ENCODE measurements at regions not wholly inside any gene's neighbourhood (a gene's known extent, or its start where the extent isn't known, plus 50 kb on each side); places are given as distances from the start of the nearest gene placed in this dataset.

DNA sequence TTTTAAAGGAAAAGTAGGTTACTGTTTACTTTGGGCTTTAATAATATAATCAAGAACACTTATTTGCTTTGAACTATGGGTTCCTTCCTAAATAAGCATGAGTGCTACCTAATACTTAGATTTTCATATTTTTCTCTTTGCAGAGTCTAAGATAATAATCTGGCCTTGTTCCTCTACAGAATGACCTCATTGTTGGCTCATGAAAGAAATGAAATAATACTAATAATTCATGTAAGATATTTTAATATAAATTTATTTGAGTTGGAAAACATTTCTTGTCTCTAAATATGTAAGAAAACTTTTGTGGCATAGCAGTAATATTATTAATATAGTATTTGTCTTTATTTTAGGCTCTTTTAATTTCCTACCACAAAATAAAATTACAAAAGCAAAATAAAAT is 601.3 kb downstream of the IQCM start:
- TF ChIP-seq CTCF (conservative IDR thresholded peaks at IDR 0.05 in 1 of 2, IDR thresholded peaks at IDR 0.05 in 1 of 2; ENCODE audit: low read depth in 1 of 2, low read length in 2 of 2), result no peak
- no peak for TF ChIP-seq EZH2 (IDR thresholded peaks at IDR 0.05; ENCODE audit: low read length, missing control alignments)
- no peak overlapping the region for H2AFZ ChIP-seq (ENCODE audit: low read length)
- no peaks in the 10 kb centered on the region for H3K79me2 ChIP-seq (ENCODE audit: control insufficient read depth, insufficient read depth, low read length)
- no peaks in the 10 kb centered on the region for H3K9me3 ChIP-seq (ENCODE audit: control insufficient read depth, insufficient read depth, low read depth, low read length)
- no peak overlapping the region for H3K9ac ChIP-seq (ENCODE audit: insufficient read depth, low read length)
- no peak overlapping the region for H3K27ac ChIP-seq (ENCODE audit: insufficient read depth, low read length)
- no peaks in the 10 kb centered on the region for H3K27me3 ChIP-seq (ENCODE audit: control insufficient read depth, insufficient read depth, low read length)
- no peak overlapping the region for H3K4me2 ChIP-seq (ENCODE audit: extremely low read depth, insufficient read depth, low read length)
- no peak overlapping the region for H3K4me3 ChIP-seq (replicated peaks in 1 of 4; ENCODE audit: control extremely low read depth in 1 of 4, insufficient read depth in 1 of 4, low read depth in 3 of 4, low read length in 4 of 4)
- DNase-seq (ENCODE audit: low read depth in 2 of 2), result no peak
- no peaks in the 10 kb centered on the region for H3K36me3 ChIP-seq (ENCODE audit: control insufficient read depth, insufficient read depth, low read length)
- no peaks in the 10 kb centered on the region for H4K20me1 ChIP-seq (ENCODE audit: control insufficient read depth, extremely low read depth, insufficient read depth, low read length)
- no peaks in the 10 kb centered on the region for H3K4me1 ChIP-seq (ENCODE audit: control insufficient read depth, extremely low read depth, insufficient read depth, low read length)

GRCh38 chr4:149211876-149212275 is 603.8 kb downstream of the IQCM start:
- Histone ChIP-seq H3K9ac (ENCODE audit: insufficient read depth, low read length) (no peak overlapping the region), H3K79me2 (ENCODE audit: control insufficient read depth, insufficient read depth, low read length) (no peaks in the 10 kb centered on the region), H3K36me3 (ENCODE audit: control insufficient read depth, insufficient read depth, low read length) (no peaks in the 10 kb centered on the region), H3K27me3 (ENCODE audit: control insufficient read depth, insufficient read depth, low read length) (no peaks in the 10 kb centered on the region), H3K27ac (ENCODE audit: insufficient read depth, low read length) (no peak overlapping the region), H4K20me1 (ENCODE audit: control insufficient read depth, extremely low read depth, insufficient read depth, low read length) (no peaks in the 10 kb centered on the region), H3K4me3 (replicated peaks in 1 of 4; ENCODE audit: control extremely low read depth in 1 of 4, insufficient read depth in 1 of 4, low read depth in 3 of 4, low read length in 4 of 4) (no peak overlapping the region), H3K4me2 (ENCODE audit: extremely low read depth, insufficient read depth, low read length) (no peak overlapping the region), H2AFZ (ENCODE audit: low read length) (no peak overlapping the region), H3K4me1 (ENCODE audit: control insufficient read depth, extremely low read depth, insufficient read depth, low read length) (no peaks in the 10 kb centered on the region), H3K9me3 (ENCODE audit: control insufficient read depth, insufficient read depth, low read depth, low read length) (no peaks in the 10 kb centered on the region)
- DNase-seq (ENCODE audit: low read depth in 2 of 2), result peak in 1 of 2 donors; percentile 58
- TF ChIP-seq CTCF (conservative IDR thresholded peaks at IDR 0.05 in 1 of 2, IDR thresholded peaks at IDR 0.05 in 1 of 2; ENCODE audit: low read depth in 1 of 2, low read length in 2 of 2) (no peak), EZH2 (IDR thresholded peaks at IDR 0.05; ENCODE audit: low read length, missing control alignments) (no peak)

DNA sequence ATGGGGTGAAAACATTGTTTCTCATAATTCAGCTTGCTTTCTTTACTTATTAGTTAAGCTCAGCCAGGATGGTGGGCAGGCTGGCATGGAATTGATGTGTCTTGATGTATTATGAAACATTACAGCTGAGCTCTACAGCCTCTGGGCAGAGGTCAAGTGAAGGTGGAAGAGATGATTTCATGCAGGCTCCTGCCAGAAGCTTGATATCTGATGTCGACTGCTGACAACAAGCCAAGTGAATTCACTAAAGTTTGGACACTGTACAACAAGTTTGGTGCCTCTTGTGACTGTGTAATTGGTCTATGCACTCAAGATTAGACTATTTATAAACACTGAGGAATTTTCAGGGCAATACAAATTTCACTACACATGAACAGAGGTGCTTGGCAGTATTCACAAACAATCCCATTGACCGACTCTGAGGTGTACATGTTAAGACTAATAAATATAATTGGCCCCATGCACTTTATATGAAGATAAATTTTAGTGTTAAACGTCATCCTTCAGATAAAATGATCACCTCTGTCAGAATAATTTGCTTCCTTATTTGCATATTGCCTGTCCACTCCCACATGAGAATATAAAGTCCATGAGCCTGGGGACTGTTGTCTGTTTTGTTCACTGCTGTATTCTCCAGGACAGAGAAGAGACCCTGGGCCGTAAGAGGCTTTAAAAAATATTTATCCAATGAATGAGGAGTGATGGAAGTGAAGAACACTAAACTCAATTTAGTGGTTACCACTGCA is 612.2 kb downstream of the IQCM start:
- peak; percentile 2 to 75 for DNase-seq (ENCODE audit: low read depth in 2 of 2)
- no peak overlapping the region for H3K4me2 ChIP-seq (ENCODE audit: extremely low read depth, insufficient read depth, low read length)
- H2AFZ ChIP-seq (ENCODE audit: low read length), result no peak overlapping the region

More for the DNA sequence above, 612.2 kb downstream of the IQCM start:
- Histone ChIP-seq H4K20me1 (ENCODE audit: control insufficient read depth, extremely low read depth, insufficient read depth, low read length) (no peaks in the 10 kb centered on the region), H3K79me2 (ENCODE audit: control insufficient read depth, insufficient read depth, low read length) (no peaks in the 10 kb centered on the region), H3K9ac (ENCODE audit: insufficient read depth, low read length) (no peak overlapping the region), H3K27ac (ENCODE audit: insufficient read depth, low read length) (no peak overlapping the region), H3K36me3 (ENCODE audit: control insufficient read depth, insufficient read depth, low read length) (no peaks in the 10 kb centered on the region), H3K9me3 (ENCODE audit: control insufficient read depth, insufficient read depth, low read depth, low read length) (no peaks in the 10 kb centered on the region), H3K4me1 (ENCODE audit: control insufficient read depth, extremely low read depth, insufficient read depth, low read length) (no peaks in the 10 kb centered on the region), H3K27me3 (ENCODE audit: control insufficient read depth, insufficient read depth, low read length) (no peaks in the 10 kb centered on the region), H3K4me3 (replicated peaks in 1 of 4; ENCODE audit: control extremely low read depth in 1 of 4, insufficient read depth in 1 of 4, low read depth in 3 of 4, low read length in 4 of 4) (no peak overlapping the region)
- TF ChIP-seq CTCF (conservative IDR thresholded peaks at IDR 0.05 in 1 of 2, IDR thresholded peaks at IDR 0.05 in 1 of 2; ENCODE audit: low read depth in 1 of 2, low read length in 2 of 2) (no peak), EZH2 (IDR thresholded peaks at IDR 0.05; ENCODE audit: low read length, missing control alignments) (no peak)
